Ammon's horn (tissue), 1 donor: ENCODE measurements at regions not wholly inside any gene's neighbourhood (a gene's known extent, or its start where the extent isn't known, plus 50 kb on each side); places are given as distances from the start of the nearest gene placed in this dataset.
A peak's percentile ranks its signal among the peaks of the same experiment; 100 is the strongest.

Experiments used
- DNase-seq: peaks from one replicate; pipeline ENCODE4 v3.0.0-alpha.2; 2016; ENCODE audit warnings: low spot score

GRCh38 chr12:113658006-113658655, 186.5 kb upstream of the LHX5 start:
- DNase-seq: peak; percentile 3

- DNase-seq: no peak
Observed at GRCh38 chr12:113655919-113656318, 184.2 kb upstream of the LHX5 start.

- DNase-seq: no peak
Observed at GRCh38 chr12:113655479-113655878, 183.8 kb upstream of the LHX5 start.

- no peak for DNase-seq
Observed at GRCh38 chr12:113651662-113652061, 180.0 kb upstream of the LHX5 start.

- DNase-seq: no peak
Observed at GRCh38 chr12:113650476-113650875, 178.8 kb upstream of the LHX5 start.

- DNase-seq: no peak
Observed at GRCh38 chr12:113649256-113649830, 177.7 kb upstream of the LHX5 start.

GRCh38 chr12:113647048-113647447, 175.4 kb upstream of the LHX5 start:
- DNase-seq: peak; percentile 8

GRCh38 chr12:113645603-113646002, 173.9 kb upstream of the LHX5 start:
- no peak for DNase-seq

- no peak for DNase-seq
Observed at GRCh38 chr12:113645183-113645582, 173.5 kb upstream of the LHX5 start.

- DNase-seq: no peak
Observed at GRCh38 chr12:113643177-113643974, 171.7 kb upstream of the LHX5 start.

- no peak for DNase-seq
Observed at GRCh38 chr12:113642672-113643071, 171.0 kb upstream of the LHX5 start.

GRCh38 chr12:113642216-113642615, 170.5 kb upstream of the LHX5 start:
- DNase-seq: no peak

GRCh38 chr12:113641426-113642030, 169.9 kb upstream of the LHX5 start:
- DNase-seq: no peak

GRCh38 chr12:113640837-113641236, 169.2 kb upstream of the LHX5 start:
- DNase-seq: no peak

- no peak for DNase-seq
Observed at GRCh38 chr12:113639474-113639873, 167.8 kb upstream of the LHX5 start.

GRCh38 chr12:113638460-113638775, 166.7 kb upstream of the LHX5 start:
- no peak for DNase-seq

GRCh38 chr12:113634982-113635381, 163.3 kb upstream of the LHX5 start:
- DNase-seq: no peak

GRCh38 chr12:113634474-113634873, 162.8 kb upstream of the LHX5 start:
- no peak for DNase-seq

- DNase-seq: no peak
Observed at GRCh38 chr12:113633678-113634332, 162.1 kb upstream of the LHX5 start.

- no peak for DNase-seq
Observed at GRCh38 chr12:113630625-113631024, 159.0 kb upstream of the LHX5 start.

GRCh38 chr12:113625499-113625898, 153.8 kb upstream of the LHX5 start:
- DNase-seq: no peak

- no peak for DNase-seq
Observed at GRCh38 chr12:113622410-113622809, 150.7 kb upstream of the LHX5 start.
